Central memory CD4-positive, alpha-beta T cell (primary cell): ENCODE measurements at regions not wholly inside any gene's neighbourhood (a gene's known extent, or its start where the extent isn't known, plus 50 kb on each side); places are given as distances from the start of the nearest gene placed in this dataset.

ENCODE experiments used
- DNase-seq: peaks from one replicate; pipeline ENCODE4 v3.0.0; 2022

GRCh38 chr6:170212956-170213636 is 77.8 kb downstream of the DLL1 start:
- DNase-seq, result no peak

GRCh38 chr6:170212051-170212756 is 78.7 kb downstream of the DLL1 start:
- no peak for DNase-seq

DNA sequence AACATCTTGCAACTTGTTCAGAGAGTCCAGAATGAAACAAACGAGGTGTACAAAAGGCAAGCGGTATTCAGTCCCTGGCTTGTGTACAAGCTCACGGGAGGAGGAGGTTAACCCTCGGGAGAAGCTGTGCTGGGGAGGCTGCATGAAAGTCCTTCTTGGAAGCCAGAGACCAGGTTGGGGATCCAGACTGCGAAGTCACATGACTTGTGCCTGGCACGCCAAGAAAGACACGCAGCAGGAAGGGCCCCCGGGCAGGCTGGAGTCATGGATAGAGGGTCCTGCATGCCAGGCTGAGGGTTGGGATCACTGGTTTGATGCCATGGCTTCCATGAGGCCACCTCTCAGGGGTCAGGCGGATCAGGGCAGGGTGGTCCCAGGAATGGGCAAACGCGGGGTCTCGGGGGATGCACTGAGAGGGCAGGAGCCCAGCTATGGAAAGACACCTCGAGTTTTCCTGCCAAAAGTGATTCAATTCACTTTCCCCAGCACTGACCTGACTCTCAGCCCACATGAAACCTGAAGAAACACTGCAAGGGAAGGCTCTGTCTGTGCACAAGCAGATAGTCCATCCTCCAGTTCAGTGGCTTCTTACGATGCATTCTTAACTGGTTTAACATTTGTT is 79.4 kb downstream of the DLL1 start:
- no peak for DNase-seq

DNA sequence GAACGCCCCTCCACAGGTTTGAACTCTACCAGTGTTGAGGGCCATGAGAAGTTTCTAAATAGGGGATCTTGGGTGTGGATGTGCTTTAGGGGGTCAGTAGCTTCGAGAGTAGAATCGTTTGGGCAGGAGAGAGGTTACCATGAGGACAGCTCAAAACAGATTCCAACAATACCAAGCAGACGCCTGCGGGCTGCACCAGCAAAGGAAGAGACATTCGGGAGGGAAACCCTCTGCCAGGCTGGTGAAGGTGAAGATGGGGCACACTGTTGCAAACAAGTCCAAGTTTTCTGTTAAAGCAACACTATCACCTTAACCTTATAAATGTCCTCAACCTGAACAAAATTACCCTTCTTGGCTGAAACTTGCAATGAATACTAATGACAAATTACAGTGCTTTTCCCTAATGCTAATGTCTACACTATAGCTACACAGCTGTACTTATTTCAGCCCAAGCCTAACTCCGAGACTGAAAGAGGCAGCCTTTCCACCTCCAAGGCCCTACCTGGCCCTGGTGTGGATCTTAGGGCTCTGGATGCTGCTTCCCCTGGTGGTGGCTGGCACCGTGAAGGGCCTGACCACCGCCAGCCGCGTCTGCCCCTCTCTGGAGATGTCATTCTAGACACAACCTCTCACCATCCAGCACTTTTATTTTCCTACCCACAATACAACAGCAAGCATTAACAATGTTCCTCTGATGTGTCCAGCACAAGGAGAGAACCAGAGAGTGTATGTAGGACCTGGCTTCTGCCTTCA is 80.1 kb downstream of the DLL1 start:
- DNase-seq, result no peak

DNA sequence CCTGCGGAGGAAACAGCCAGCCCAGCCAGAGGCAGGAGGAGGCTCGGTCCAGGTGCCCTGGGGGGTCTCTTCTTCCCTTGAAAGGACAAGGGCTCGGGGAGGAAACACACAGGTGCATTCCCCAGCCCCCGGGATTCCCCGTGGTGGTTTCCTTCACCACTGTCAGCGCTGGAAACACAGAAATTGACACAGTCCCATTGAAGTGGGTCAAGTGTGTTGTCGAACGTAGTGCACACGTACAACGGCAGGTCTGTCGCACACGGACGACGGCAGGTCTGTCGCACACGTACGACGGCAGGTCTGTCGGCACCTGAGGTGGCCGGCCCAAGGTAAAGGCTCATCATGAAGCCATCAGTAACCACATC is 80.9 kb downstream of the DLL1 start:
- no peak for DNase-seq

DNA sequence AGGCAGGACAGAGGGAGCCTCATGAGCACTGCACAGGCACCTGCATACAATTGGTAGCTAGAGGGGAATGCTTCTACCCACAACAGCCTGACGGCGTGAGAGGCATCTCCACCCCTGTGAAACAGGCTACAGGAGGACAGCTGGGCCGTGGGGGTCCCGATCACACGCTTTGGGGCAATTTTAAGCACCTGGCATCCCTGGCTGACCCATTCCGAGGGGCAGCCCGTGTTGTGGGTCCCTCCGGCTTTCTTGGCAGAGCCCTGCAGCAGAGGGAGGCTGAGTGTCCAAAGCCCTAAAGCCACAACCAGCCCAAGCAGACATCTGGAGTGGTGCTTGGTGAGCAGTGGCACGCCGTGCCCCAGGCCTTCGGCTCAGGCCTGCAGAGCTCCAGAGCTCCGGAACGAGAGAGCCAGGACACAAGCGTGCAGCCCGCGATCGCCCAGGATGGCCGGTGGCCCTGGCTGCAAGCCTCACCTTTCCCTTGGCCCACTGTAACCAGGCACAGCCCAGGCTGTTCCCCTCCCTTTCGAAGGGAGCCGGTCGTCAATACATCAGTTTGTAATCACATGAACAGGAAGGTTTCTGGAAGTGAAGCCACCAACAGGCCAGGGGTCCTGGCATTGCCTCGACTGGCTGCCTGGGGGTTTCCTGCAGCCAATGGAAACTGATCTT is 81.4 kb downstream of the DLL1 start:
- DNase-seq, result no peak

DNA sequence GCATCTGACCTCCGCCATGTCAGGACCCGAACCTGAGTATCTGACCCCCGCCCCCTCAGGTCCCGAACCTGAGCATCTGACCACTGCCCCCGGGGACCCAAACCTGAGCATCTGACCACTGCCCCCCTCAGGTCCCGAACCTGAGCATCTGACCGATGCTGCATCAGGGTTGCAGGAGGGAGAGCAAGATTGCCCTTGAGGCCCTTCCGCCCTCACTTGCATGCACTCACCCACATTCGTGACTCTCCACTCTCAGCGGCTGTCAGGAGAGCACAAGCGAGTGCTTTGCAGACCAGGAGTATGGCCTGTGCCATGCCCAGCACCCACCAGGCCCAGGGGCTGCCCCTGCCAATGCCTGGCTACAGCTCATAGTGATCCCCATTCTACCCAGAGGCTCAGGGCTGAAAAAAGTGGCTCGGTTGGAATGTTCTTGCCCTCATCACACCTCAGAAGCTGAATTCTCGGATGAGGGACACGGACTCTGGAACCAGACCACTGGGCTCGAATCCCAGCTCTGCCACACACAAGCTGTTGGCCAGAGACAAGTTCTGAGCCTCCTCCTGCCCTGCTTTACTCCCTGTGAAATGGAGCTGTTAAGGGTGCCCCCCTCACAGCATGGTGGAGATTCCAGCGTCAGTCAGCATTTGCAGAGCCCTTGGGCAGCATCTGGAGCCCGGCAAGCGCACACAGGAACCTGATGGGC is 82.1 kb downstream of the DLL1 start:
- DNase-seq, result no peak

DNA sequence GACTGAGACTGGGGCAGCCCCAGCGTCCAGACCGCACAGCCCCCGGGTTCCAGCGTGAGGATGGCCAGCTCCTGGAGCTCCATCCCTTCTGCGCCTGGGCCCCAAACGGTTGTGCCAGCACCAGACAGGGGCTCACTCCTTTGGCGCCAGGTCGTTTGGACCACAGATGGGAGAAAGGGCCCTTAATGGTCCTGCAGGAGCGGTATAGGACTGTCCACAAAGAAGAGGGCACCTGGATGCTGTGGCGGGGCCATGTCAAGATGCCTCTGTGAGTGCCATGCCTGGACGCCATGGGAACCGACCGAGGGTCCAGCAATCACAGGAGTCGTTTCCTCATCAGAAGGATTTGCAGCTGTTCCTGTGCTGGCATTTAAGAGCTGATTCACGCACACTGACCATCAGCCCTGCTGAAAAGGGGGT is 82.7 kb downstream of the DLL1 start:
- no peak for DNase-seq

DNA sequence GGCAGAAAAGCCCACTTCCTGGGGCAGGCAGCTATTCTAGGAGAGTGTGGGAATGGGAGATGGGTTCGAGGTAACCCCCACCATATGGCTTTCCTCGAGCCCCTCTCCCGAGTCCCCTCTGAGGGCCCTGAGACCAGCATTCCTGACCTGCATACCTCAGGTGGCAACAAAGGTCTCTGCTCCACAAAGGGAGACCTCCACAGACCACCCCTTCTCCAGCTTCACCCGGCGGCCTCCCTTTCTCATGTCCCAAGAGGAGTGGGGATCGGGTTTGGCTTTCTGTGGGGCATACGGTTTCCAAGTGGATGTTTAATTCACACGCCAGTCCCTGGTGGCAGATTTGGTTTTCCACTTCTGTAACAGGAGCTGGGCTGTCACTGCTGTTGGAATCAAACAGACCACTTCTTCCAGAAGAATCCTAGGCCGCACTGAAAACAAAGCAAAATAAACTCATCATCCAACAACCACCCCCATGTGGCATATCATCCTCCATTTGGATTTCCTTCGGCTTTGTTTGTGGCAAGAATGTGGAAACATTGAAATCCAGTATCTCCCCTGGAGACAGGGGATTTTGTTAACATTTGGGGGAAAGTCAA is 83.2 kb downstream of the DLL1 start:
- no peak for DNase-seq

- no peak for DNase-seq
These were observed 83.9 kb downstream of the DLL1 start for GRCh38 chr6:170206851-170207431.

DNA sequence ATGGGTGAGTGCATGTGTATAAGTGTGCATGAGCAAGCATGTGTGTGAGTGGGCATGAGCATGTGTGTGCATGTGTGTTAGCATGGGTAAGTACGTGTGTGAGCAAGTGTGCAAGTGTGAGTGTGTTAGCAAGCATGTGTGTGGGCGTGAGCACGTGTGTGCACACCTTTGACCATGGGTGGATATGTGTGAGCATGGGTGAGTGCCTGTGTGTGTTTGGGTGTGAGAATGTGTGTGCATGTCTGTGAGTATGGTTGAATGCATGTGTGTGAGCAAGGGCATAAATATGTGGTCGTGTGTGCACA is 84.6 kb downstream of the DLL1 start:
- no peak for DNase-seq

DNA sequence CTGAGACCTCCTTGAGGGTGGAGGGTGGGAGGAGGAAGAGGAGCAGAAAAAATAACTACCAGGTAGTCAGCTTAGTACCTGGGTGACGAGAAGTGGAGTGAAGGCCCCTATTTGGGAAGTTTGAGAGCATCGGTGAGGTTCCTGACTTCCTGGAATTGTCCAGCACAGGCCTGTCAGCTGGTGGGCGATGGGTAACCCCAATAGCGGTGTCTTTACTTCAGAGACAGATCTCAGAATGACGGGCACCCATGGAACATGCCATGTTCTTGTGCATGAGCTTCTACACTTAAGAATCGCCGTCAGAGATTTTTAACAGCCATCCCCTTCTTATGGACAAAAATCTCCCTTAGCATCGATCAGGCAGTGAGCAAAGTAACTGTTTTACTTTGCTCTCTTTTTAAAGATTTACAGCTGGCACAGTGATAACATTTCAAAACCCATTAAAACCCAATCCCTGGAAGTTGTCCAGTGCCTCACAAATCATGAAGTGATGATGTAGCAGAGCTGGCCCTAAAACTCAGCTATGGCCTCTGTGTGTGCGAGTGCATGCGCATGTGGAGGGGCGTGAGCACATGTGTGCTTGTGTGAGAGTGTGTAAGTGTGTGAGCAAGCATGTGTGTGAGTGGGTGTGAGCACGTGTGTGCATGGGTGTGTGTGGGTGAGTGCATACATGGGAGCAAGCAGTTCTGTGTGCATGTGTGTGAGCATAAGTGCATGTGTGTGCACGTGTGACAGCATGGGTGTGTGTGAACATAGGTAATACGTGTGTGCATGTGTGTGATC is 85.2 kb downstream of the DLL1 start:
- DNase-seq, result no peak

DNA sequence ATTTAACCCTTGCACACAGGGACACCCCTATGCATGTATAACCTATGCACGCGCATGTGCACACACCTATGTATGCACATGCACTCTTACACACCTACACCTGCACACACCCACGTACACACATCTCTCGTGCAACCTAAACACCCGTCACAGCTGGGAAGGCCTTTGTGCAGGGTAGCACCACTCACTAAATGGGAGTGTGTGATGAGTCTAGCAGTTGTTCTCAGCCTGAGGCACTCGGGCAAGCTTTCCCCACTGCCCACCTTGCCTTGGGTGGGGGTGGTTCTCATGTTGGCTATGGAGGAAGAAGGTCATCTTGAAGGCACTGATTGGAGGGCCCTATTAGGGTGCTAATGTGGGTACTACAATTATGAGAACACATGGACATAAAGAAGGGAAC is 85.8 kb downstream of the DLL1 start:
- DNase-seq, result no peak

DNA sequence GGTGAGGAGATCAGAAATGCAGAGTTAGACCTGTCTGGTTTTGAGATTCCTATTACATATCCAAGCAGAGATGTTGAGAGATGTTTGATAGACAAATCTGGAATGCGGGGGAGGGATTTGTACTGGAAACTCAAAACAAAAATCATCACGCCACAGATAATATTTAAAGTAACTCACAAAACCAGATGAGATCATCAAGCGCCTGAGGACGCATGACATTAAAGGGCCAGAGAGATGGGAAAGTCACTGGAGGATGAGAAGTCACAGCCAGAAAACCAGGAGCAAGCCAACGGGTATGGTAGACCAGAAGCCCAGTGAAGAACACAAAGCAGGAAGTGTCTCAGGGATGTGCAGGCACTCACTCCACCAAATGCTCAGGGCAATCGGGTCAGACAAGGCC is 87.7 kb downstream of the DLL1 start:
- no peak for DNase-seq

DNA sequence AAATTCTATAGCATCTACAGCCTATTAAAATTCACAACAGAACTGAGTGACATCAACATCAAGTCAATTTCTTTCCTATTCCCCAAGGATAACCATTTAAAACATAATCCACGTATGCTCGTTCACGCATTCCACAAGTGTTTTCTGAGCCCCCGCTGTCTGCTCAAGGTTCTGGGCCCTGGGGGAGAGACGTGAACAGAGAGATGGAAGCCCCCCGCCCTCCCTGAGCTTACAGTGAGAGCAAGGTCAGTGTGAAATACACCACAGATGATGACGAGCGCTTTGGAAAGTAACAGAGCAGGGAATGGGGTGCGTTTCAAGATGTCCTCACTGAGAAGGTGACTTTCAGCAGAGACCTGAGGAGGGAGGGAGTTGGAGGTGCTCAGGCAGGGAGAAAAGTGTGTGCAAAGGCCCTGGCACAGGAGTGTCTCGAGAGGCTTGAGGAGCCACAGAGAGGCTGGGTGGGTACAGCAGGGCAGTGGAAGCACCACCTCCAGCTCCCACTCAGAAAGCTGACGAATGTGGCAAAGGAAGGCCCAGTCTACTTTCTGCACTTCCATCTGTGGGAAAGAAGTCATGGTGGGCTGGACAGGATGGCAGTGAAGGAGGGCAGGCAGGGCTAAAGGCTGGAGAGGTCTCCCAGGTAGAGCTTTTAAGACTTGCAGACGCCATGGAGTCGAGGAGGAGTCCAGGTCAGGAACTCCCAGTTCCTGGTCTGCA is 88.3 kb downstream of the DLL1 start:
- DNase-seq, result no peak

DNA sequence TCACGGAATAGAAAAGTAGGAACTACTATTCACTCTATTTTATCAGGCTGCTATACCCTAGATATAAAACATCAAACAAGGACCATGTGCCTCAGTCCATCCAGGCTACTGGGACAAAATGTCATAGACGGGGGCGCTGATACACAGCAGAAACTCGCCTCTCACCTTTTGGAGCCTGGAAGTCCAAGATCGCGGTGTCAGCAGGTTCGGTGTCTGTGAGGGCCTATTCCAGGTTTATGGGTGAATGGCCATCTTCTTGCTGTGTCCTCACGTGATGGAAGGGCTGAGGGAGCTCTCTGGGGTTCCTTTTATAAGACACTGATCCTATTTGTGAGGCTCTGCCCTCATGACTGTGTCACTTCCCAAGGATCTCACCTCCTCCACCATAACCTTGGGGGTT is 89.5 kb downstream of the DLL1 start:
- DNase-seq, result no peak

DNA sequence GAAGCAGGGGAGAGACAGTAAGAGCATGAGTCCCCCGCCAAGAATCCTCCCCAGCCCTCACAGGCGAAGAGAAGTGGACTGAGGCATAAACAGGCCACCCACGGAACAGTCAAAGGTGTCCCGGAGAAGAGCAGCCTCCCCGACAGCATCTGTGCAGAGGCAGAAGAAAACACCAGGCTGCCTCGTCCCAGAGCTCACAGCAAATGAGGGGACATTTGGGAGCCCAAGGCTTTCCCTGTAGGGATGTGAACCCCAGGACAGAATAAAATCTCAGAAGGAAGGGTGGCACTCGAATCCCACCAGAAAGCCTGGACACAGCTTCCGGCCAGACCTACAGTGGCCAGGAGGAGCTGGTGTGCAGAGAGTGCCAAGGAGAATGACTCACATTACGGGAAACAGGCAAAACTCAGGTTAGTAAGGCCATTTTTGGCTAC is 90.4 kb downstream of the DLL1 start:
- DNase-seq, result no peak

- no peak for DNase-seq
These were observed 91.2 kb downstream of the DLL1 start for GRCh38 chr6:170199716-170200115.

GRCh38 chr6:170198298-170198697 is 92.6 kb downstream of the DLL1 start:
- no peak for DNase-seq

DNA sequence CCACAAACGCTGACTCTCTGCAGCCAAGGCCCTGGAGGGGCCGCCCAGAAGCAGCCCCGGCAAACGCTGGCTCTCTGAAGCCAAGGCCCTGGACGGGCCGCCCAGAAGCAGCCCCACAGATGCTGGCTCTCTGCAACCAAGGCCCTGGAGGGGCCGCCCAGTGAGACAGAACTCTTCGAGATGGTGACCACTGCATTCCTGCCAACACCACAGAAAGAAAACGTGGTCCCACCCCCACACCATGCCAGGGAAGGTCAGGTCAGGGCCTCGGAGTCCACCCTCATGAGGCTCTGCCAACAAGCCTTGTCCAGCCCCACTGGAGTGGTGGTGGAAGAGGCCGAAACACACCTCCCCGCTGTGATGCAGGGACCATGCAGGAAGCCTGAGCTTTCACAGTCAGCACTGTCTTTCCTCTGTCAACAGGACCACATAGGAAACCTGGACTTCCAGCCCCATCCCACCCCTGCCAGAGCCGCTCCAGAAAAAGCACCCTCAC is 97.5 kb downstream of the DLL1 start:
- no peak for DNase-seq
